Karpas-422 (cell line): ENCODE measurements at regions not wholly inside any gene's neighbourhood (a gene's known extent, or its start where the extent isn't known, plus 50 kb on each side); places are given as distances from the start of the nearest gene placed in this dataset.

Experiments used
- DNase-seq: peaks from one replicate; pipeline ENCODE4 v3.0.0-alpha.2; 2015
- H2AFZ ChIP-seq: fragments of 200-600 bp; sonication (generic); 2 replicates; pipeline ENCODE4 v1.6.1; 2014; ENCODE audit warnings: antibody characterized with exemption, low read length, mixed read lengths
- H3K27ac ChIP-seq: fragments of 200-600 bp; sonication (generic); 2 replicates; pipeline ENCODE4 v1.5.1; 2014; ENCODE audit warnings: mild to moderate bottlenecking, low read length, moderate library complexity
- H3K27me3 ChIP-seq: fragments of 200-600 bp; sonication (generic); 2 replicates; pipeline ENCODE4 v1.6.1; 2014; ENCODE audit warnings: low read length, mixed read lengths
- H3K36me3 ChIP-seq: fragments of 200-600 bp; sonication (generic); 2 replicates; pipeline ENCODE4 v1.6.1; 2014; ENCODE audit warnings: low read length, mixed read lengths; ENCODE audit not compliant: insufficient read depth
- H3K4me1 ChIP-seq: fragments of 200-600 bp; sonication (generic); 2 replicates; pipeline ENCODE4 v1.6.1; 2014; ENCODE audit warnings: mild to moderate bottlenecking, low read length, mixed read lengths
- H3K4me2 ChIP-seq: fragments of 200-600 bp; sonication (generic); 2 replicates; pipeline ENCODE4 v1.6.1; 2014; ENCODE audit warnings: low read length, low read depth, mild to moderate bottlenecking; ENCODE audit not compliant: poor library complexity, severe bottlenecking
- H3K4me3 ChIP-seq: fragments of 200-600 bp; sonication (generic); 2 replicates; pipeline ENCODE4 v1.5.1; 2014; ENCODE audit warnings: mild to moderate bottlenecking, antibody characterized with exemption, low read length, mixed read lengths
- H3K79me2 ChIP-seq: fragments of 200-600 bp; sonication (generic); 2 replicates; pipeline ENCODE4 v1.6.1; 2014; ENCODE audit warnings: mild to moderate bottlenecking, low read length, mixed read lengths
- H3K9ac ChIP-seq: fragments of 200-600 bp; sonication (generic); 2 replicates; pipeline ENCODE4 v1.6.0; 2014; ENCODE audit warnings: low read length
- H3K9me2 ChIP-seq: fragments of 200-600 bp; sonication (generic), shearing (Covaris generic); replicated peaks from 2 replicates; pipeline ENCODE4 v1.6.0; 2014; ENCODE audit warnings: mild to moderate bottlenecking, low read length, moderate library complexity; ENCODE audit not compliant: insufficient read depth
- H3K9me3 ChIP-seq: fragments of 300-700, 200-600 bp; sonication (generic); 2 replicates; pipeline ENCODE4 v1.6.1; 2014; ENCODE audit warnings: low read length, mixed read lengths
- H4K20me1 ChIP-seq: fragments of 200-600 bp; sonication (generic); 2 replicates; pipeline ENCODE4 v1.6.1; 2014; ENCODE audit warnings: mild to moderate bottlenecking, antibody characterized with exemption, low read length, low read depth; ENCODE audit not compliant: insufficient read depth

DNA sequence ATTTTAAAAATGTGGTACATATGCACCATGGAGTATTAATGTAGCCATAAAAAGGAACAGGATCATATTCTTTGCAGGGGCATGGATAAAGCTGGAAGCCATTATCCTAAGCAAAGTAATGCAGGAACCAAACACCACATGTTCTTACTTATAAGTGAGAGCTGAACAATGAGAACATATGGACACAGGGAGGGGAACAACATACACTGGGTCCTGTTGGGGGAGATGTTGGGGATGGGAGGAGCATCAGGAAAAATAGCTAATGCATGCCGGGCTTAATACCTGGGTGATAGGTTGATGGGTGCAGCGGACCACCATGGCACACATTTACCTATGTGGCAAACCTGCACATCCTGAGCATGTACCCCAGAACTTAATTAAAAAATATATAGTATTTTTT lies 352.5 kb upstream of the KAZN start:
- no peaks in the 10 kb centered on the region for H4K20me1 ChIP-seq
- no peak overlapping the region for H3K4me2 ChIP-seq
- H3K9me2 ChIP-seq, result no peaks in the 10 kb centered on the region
- no peaks in the 10 kb centered on the region for H3K27me3 ChIP-seq
- no peak overlapping the region for H2AFZ ChIP-seq
- no peak overlapping the region for H3K27ac ChIP-seq
- H3K36me3 ChIP-seq, result no peaks in the 10 kb centered on the region
- no peaks in the 10 kb centered on the region for H3K9me3 ChIP-seq
- no peak overlapping the region for H3K4me3 ChIP-seq
- no peak overlapping the region for H3K9ac ChIP-seq
- DNase-seq, result no peak
- peaks cover 49% of the 10 kb centered on the region for H3K4me1 ChIP-seq
- no peaks in the 10 kb centered on the region for H3K79me2 ChIP-seq

DNA sequence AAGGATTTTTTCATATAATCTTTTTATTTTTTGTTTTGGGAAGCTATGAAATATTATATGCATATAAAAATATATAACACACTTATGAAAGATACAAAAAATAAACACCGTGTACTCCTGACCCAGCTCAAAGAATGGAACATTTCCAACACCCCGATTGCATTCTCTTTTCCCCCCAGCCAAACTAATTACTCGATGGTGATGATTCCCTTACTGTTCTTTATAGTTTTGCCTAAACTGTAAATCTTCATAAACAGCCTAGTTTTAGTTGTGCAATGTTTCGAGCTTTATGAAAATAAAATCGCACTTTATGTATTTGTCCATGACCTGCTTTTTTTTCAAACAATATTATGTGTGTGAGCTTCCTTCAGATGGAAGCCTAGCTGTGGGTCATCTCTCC lies 352.0 kb upstream of the KAZN start:
- Histone ChIP-seq H3K27me3 (no peaks in the 10 kb centered on the region), H3K4me2 (no peak overlapping the region), H3K4me3 (no peak overlapping the region), H2AFZ (no peak overlapping the region), H3K36me3 (no peaks in the 10 kb centered on the region), H3K9me2 (no peaks in the 10 kb centered on the region), H4K20me1 (no peaks in the 10 kb centered on the region), H3K9me3 (no peaks in the 10 kb centered on the region), H3K79me2 (no peaks in the 10 kb centered on the region), H3K9ac (no peak overlapping the region), H3K27ac (no peak overlapping the region), H3K4me1 (peaks cover 48% of the 10 kb centered on the region)
- DNase-seq, result no peak

DNA sequence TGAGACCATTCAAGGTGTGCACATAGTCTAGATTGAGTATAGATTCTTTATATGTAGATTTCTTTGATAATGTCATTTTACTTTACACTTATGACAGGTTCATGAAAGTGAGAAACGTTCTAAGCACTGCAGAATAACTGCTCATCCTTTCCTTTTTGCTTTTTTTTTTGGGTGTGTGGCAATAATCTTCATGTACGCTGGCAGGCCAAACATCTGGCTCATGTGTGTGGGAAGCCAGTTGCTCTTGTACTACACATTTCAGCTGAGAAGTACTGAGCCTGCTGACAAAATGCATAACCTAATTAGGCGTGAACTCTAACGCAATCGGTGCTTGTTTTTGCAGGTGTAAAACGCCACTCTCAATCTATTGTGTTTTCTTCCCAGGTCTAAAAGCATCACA lies 350.8 kb upstream of the KAZN start:
- Histone ChIP-seq H3K9me2 (no peaks in the 10 kb centered on the region), H3K27me3 (no peaks in the 10 kb centered on the region), H3K4me1 (peaks cover 45% of the 10 kb centered on the region), H2AFZ (no peak overlapping the region), H3K79me2 (no peaks in the 10 kb centered on the region), H3K9ac (no peak overlapping the region), H3K4me2 (no peak overlapping the region), H3K36me3 (no peaks in the 10 kb centered on the region), H3K4me3 (no peak overlapping the region), H3K27ac (no peak overlapping the region), H4K20me1 (no peaks in the 10 kb centered on the region), H3K9me3 (no peaks in the 10 kb centered on the region)
- DNase-seq, result no peak

DNA sequence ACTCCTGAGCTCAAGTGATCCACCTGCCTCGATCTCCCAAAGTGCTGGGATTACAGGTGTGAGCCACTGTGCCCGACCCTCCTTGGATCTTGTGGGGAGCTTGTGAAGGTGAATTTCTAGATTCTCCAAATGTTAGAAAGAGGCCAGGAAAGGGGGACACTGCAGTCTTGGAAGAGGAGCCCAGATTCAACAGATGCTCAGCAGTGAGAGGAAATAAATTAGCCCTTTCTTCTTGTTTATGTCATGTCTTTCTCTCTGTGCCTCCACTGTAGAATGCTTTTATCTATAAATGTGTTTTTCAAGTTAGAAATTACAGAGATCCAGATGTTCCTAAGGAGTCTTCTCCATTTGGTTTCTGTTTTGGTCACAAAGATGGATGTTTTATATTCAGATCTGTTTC lies 346.6 kb upstream of the KAZN start:
- no peak for DNase-seq
- Histone ChIP-seq H3K9me2 (no peaks in the 10 kb centered on the region), H3K79me2 (no peaks in the 10 kb centered on the region), H3K9me3 (no peaks in the 10 kb centered on the region; the same call in 1 of the 2 replicates), H3K9ac (no peak overlapping the region), H3K36me3 (no peaks in the 10 kb centered on the region; the same call in 1 of the 2 replicates), H2AFZ (peak overlapping the region; percentile 63), H3K27ac (peak overlapping the region; percentile 100), H3K4me1 (peaks cover 73% of the 10 kb centered on the region), H3K4me2 (no peak overlapping the region), H4K20me1 (no peaks in the 10 kb centered on the region), H3K4me3 (no peak overlapping the region), H3K27me3 (no peaks in the 10 kb centered on the region)

- no peaks in the 10 kb centered on the region; the same call in 1 of the 2 replicates for H3K9me3 ChIP-seq
- H3K9ac ChIP-seq, result peak overlapping the region; percentile 72
- H3K27ac ChIP-seq, result peak overlapping the region; percentile 100
- H4K20me1 ChIP-seq, result no peaks in the 10 kb centered on the region
- H3K4me1 ChIP-seq, result peaks cover 75% of the 10 kb centered on the region
- H3K27me3 ChIP-seq, result no peaks in the 10 kb centered on the region
- H3K9me2 ChIP-seq, result no peaks in the 10 kb centered on the region
- no peaks in the 10 kb centered on the region; the same call in 1 of the 2 replicates for H3K36me3 ChIP-seq
- H3K79me2 ChIP-seq, result no peaks in the 10 kb centered on the region
- peak overlapping the region; percentile 95 for H3K4me2 ChIP-seq
- peak; percentile 86 for DNase-seq
- peak overlapping the region; percentile 61 for H3K4me3 ChIP-seq
- no peak overlapping the region for H2AFZ ChIP-seq
Measured at GRCh38 chr1:14253676-14254075, 344.8 kb upstream of the KAZN start.

GRCh38 chr1:14254251-14254650 lies 344.2 kb upstream of the KAZN start:
- Histone ChIP-seq H3K4me1 (peaks cover 72% of the 10 kb centered on the region), H3K27ac (peak overlapping the region; percentile 100), H3K79me2 (no peaks in the 10 kb centered on the region), H3K4me2 (peak overlapping the region; percentile 95), H3K27me3 (no peaks in the 10 kb centered on the region), H4K20me1 (no peaks in the 10 kb centered on the region), H3K36me3 (no peaks in the 10 kb centered on the region; the same call in 1 of the 2 replicates), H3K4me3 (peak overlapping the region; percentile 61), H3K9me3 (no peaks in the 10 kb centered on the region; the same call in 1 of the 2 replicates), H3K9ac (peak overlapping the region; percentile 72), H3K9me2 (no peaks in the 10 kb centered on the region), H2AFZ (no peak overlapping the region)
- DNase-seq, result peak; percentile 97

GRCh38 chr1:14255233-14255632 lies 343.3 kb upstream of the KAZN start:
- Histone ChIP-seq H3K27me3 (no peaks in the 10 kb centered on the region), H4K20me1 (no peaks in the 10 kb centered on the region), H3K4me3 (peak overlapping the region; percentile 61), H2AFZ (peak overlapping the region; percentile 19; the same call in 1 of the 2 replicates), H3K9me3 (no peaks in the 10 kb centered on the region; the same call in 1 of the 2 replicates), H3K36me3 (no peaks in the 10 kb centered on the region; the same call in 1 of the 2 replicates), H3K79me2 (no peaks in the 10 kb centered on the region), H3K9me2 (no peaks in the 10 kb centered on the region), H3K4me2 (peak overlapping the region; percentile 95), H3K4me1 (peaks cover 62% of the 10 kb centered on the region), H3K9ac (peak overlapping the region; percentile 58), H3K27ac (peak overlapping the region; percentile 100)
- DNase-seq, result peak; percentile 94

DNA sequence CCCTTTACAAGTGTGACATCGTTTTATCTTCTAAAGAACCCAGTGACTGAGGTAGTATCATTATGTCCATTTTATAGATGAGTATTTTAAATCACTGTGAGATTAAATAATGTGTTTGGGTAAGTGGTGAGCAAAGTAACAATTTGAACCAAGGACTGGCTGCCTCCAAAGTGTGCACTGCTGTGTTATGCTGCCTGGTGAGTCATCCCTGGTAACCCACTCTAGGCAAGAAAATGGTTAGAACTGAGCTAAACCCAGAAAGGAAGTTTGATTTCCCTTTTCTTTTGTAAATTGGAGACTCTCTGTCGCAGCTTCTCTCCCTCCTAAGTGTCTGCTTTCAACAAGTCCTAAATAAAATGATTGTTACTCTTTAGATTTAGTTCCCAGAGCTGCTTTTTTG lies 342.8 kb upstream of the KAZN start:
- peak; percentile 71 for DNase-seq
- H3K4me1 ChIP-seq, result peaks cover 58% of the 10 kb centered on the region
- H3K4me2 ChIP-seq, result peak overlapping the region; percentile 95
- H2AFZ ChIP-seq, result peak overlapping the region; percentile 19; the same call in 1 of the 2 replicates
- peak overlapping the region; percentile 100 for H3K27ac ChIP-seq
- no peaks in the 10 kb centered on the region for H3K9me2 ChIP-seq
- H3K36me3 ChIP-seq, result no peaks in the 10 kb centered on the region; the same call in 1 of the 2 replicates
- H3K9ac ChIP-seq, result peak overlapping the region; percentile 58
- no peaks in the 10 kb centered on the region; the same call in 1 of the 2 replicates for H3K9me3 ChIP-seq
- H3K4me3 ChIP-seq, result peak overlapping the region; percentile 61
- H4K20me1 ChIP-seq, result no peaks in the 10 kb centered on the region
- no peaks in the 10 kb centered on the region for H3K79me2 ChIP-seq
- H3K27me3 ChIP-seq, result no peaks in the 10 kb centered on the region
